ENCODE measurements at regions not wholly inside any gene's neighbourhood (a gene's known extent, or its start where the extent isn't known, plus 50 kb on each side); places are given as distances from the start of the nearest gene placed in this dataset.
"Not testable (repeated sequence)": the region's sequence is repeated elsewhere in the genome, so short reads cannot be mapped to it uniquely, and the experiment has no call there.

GRCh38 chr16:6797223-6797622 lies 535.4 kb upstream of the RBFOX1 start:
- ChIA-PET POLR2A (no interaction called here), CTCF (no interaction called here)

GRCh38 chr16:6777624-6778023 lies 555.0 kb upstream of the RBFOX1 start:
- ChIA-PET POLR2A (no interaction called here), CTCF (interaction anchor here (0.6 kb wide), 1 partner anchor 695 kb away, joined by 5 read pairs; no protein-coding TSS in a partner anchor)

GRCh38 chr16:6775712-6776111 lies 556.9 kb upstream of the RBFOX1 start:
- ChIA-PET CTCF (no interaction called here), POLR2A (no interaction called here)

- ChIA-PET CTCF (no interaction called here), POLR2A (no interaction called here)
Observed at GRCh38 chr16:6771956-6772355, 560.7 kb upstream of the RBFOX1 start.

- ChIA-PET POLR2A (no interaction called here), CTCF (no interaction called here)
Observed at GRCh38 chr16:6753553-6753952, 579.1 kb upstream of the RBFOX1 start.

- CTCF ChIA-PET, result no interaction called here
Observed at GRCh38 chr16:6751191-6751590, 581.5 kb upstream of the RBFOX1 start.

GRCh38 chr16:6749698-6750097 lies 582.9 kb upstream of the RBFOX1 start:
- POLR2A ChIA-PET, result no interaction called here
- CTCF ChIA-PET, result no interaction called here

More at GRCh38 chr16:6751191-6751590, 581.5 kb upstream of the RBFOX1 start:
- POLR2A ChIA-PET, result no interaction called here

- POLR2A ChIA-PET, CTCF ChIA-PET: not testable (repeated sequence)
Observed at GRCh38 chr16:6736302-6736701, 596.3 kb upstream of the RBFOX1 start.

- ChIA-PET CTCF (no interaction called here), POLR2A (no interaction called here)
Observed at GRCh38 chr16:6735631-6736030, 597.0 kb upstream of the RBFOX1 start.

- CTCF ChIA-PET, result no interaction called here
- POLR2A ChIA-PET, result no interaction called here
Observed at GRCh38 chr16:6732166-6732565, 600.5 kb upstream of the RBFOX1 start.

GRCh38 chr16:6728381-6728780 lies 604.3 kb upstream of the RBFOX1 start:
- ChIA-PET POLR2A (no interaction called here), CTCF (no interaction called here)

- CTCF ChIA-PET, result no interaction called here
- POLR2A ChIA-PET, result no interaction called here
Observed at GRCh38 chr16:6726621-6727020, 606.0 kb upstream of the RBFOX1 start.

GRCh38 chr16:6725634-6726331 lies 606.9 kb upstream of the RBFOX1 start:
- CTCF ChIA-PET, result no interaction called here
- POLR2A ChIA-PET, result no interaction called here

- POLR2A ChIA-PET, CTCF ChIA-PET: not testable (repeated sequence)
Observed at GRCh38 chr16:6725206-6725605, 607.4 kb upstream of the RBFOX1 start.

GRCh38 chr16:6722786-6723185 lies 609.9 kb upstream of the RBFOX1 start:
- CTCF ChIA-PET, result no interaction called here

GRCh38 chr16:6714510-6714909 lies 618.1 kb upstream of the RBFOX1 start:
- CTCF ChIA-PET, result no interaction called here
- POLR2A ChIA-PET, result no interaction called here

More at GRCh38 chr16:6722786-6723185, 609.9 kb upstream of the RBFOX1 start:
- POLR2A ChIA-PET, result no interaction called here

- POLR2A ChIA-PET, result no interaction called here
- CTCF ChIA-PET, result no interaction called here
Observed at GRCh38 chr16:6709736-6710135, 622.9 kb upstream of the RBFOX1 start.

- ChIA-PET POLR2A (no interaction called here), CTCF (no interaction called here)
Observed at GRCh38 chr16:6708576-6709215, 623.9 kb upstream of the RBFOX1 start.

- ChIA-PET CTCF (no interaction called here), POLR2A (no interaction called here)
Observed at GRCh38 chr16:6704306-6704930, 628.2 kb upstream of the RBFOX1 start.

- POLR2A ChIA-PET, result no interaction called here
- CTCF ChIA-PET, result no interaction called here
Observed at GRCh38 chr16:6701096-6701495, 631.5 kb upstream of the RBFOX1 start.

GRCh38 chr16:6698548-6698947 lies 634.1 kb upstream of the RBFOX1 start:
- CTCF ChIA-PET, result no interaction called here
- POLR2A ChIA-PET, result no interaction called here

GRCh38 chr16:6695666-6696065 lies 637.0 kb upstream of the RBFOX1 start:
- POLR2A ChIA-PET, result no interaction called here
- CTCF ChIA-PET, result no interaction called here
